DOHH2 (cell line): ENCODE measurements at regions not wholly inside any gene's neighbourhood (a gene's known extent, or its start where the extent isn't known, plus 50 kb on each side); places are given as distances from the start of the nearest gene placed in this dataset.

Experiments used
- CTCF ChIP-seq: fragments of 200-600 bp; sonication (generic); IDR thresholded peaks from one replicate; pipeline ENCODE4 v1.5.1; 2014; ENCODE audit warnings: antibody characterized with exemption, mild to moderate bottlenecking, low read depth, low read length; ENCODE audit not compliant: poor library complexity, severe bottlenecking
- EZH2phosphoT487 ChIP-seq: fragments of 200-600 bp; sonication (generic); IDR thresholded peaks from 2 replicates; pipeline ENCODE4 v1.6.1; 2017; ENCODE audit warnings: borderline replicate concordance, mild to moderate bottlenecking, antibody characterized with exemption, low read length, moderate library complexity, mixed read lengths

- TF ChIP-seq CTCF = no peak
- no peak for TF ChIP-seq EZH2phosphoT487
Measured at GRCh38 chr2:183459466-183459865, 335.2 kb downstream of the NUP35 start.
